Mucosa of gallbladder (tissue), 1 donor: ENCODE measurements at regions not wholly inside any gene's neighbourhood (a gene's known extent, or its start where the extent isn't known, plus 50 kb on each side); places are given as distances from the start of the nearest gene placed in this dataset.

ENCODE experiments used
- DNase-seq: peaks from one replicate; pipeline ENCODE4 v3.0.0-alpha.2; 2020; ENCODE audit warnings: low spot score
- donor health status: DM: no; HTN: no; CAD: no.

DNA sequence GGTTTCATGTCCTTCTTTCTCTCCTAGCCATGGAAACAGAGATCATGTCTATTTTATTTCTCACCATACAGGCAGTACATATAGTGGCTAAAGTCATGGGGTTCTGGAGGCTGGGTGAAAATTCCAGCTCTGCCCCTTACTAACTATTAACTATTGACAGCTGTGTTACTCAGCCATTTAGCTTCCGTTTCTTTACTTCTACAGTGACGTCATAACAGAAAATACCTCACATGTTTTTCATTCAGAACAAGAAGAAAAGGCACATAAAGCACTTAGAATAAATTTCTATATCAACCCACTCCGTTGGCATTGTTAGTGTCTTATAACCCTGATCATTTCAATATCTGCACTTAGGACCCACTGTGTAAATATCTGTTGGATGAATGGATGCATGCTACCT, 1506.9 kb upstream of the TMEM132C start:
- DNase-seq = no peak

- DNase-seq = no peak
These were observed 1505.5 kb upstream of the TMEM132C start for GRCh38 chr12:126761420-126761819.

GRCh38 chr12:126762150-126762549, 1504.8 kb upstream of the TMEM132C start:
- DNase-seq = no peak

GRCh38 chr12:126763359-126763758, 1503.6 kb upstream of the TMEM132C start:
- no peak for DNase-seq

- DNase-seq = no peak
These were observed 1499.6 kb upstream of the TMEM132C start for GRCh38 chr12:126767334-126767733.

GRCh38 chr12:126768517-126768916, 1498.5 kb upstream of the TMEM132C start:
- no peak for DNase-seq

- no peak for DNase-seq
These were observed 1496.8 kb upstream of the TMEM132C start for GRCh38 chr12:126770188-126770587.

- DNase-seq = peak; percentile 15
These were observed 1494.7 kb upstream of the TMEM132C start for GRCh38 chr12:126772171-126772864.

- no peak for DNase-seq
These were observed 1494.0 kb upstream of the TMEM132C start for GRCh38 chr12:126773012-126773411.

DNA sequence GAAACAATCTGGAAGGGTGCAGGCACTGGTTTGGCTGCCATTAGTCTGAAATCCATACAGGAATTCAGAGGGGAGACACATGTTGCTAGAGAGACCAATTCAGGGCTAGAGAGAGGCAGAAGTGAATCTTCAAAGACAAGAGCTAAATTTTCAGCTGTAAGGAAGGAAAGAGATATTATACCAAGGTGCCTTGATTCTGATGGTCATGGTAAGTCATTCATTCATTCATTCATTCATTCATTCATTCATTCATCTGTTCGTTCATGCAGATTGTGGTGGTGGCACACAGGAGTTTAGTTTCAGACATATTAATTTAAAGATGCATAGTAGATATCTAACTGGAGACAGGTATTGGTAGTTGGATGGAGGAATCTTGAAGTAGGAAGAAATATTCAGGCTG, 1493.5 kb upstream of the TMEM132C start:
- DNase-seq = no peak

GRCh38 chr12:126776026-126776655, 1490.8 kb upstream of the TMEM132C start:
- no peak for DNase-seq

DNA sequence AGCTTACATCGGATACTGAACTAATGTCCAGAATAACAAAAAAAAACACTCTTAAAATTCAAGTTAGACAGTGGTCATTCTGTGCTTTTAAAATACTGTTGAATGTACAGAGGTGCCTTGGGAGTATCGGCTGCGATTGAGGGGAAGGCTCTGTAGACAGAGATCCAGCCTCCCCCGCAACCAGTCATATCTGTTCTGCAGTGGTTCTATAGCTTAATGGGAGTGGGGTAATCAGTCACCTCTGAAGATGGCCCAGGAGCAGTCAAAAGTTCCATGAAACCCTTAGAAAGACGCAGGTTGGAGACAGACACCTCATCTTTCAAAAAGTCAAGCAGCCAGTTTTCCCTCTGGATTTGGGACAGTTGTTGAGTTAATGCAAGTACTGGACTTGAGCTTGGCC, 1486.6 kb upstream of the TMEM132C start:
- no peak for DNase-seq

- no peak for DNase-seq
These were observed 1485.4 kb upstream of the TMEM132C start for GRCh38 chr12:126781593-126781992.

GRCh38 chr12:126782083-126782482, 1484.9 kb upstream of the TMEM132C start:
- DNase-seq = no peak

DNA sequence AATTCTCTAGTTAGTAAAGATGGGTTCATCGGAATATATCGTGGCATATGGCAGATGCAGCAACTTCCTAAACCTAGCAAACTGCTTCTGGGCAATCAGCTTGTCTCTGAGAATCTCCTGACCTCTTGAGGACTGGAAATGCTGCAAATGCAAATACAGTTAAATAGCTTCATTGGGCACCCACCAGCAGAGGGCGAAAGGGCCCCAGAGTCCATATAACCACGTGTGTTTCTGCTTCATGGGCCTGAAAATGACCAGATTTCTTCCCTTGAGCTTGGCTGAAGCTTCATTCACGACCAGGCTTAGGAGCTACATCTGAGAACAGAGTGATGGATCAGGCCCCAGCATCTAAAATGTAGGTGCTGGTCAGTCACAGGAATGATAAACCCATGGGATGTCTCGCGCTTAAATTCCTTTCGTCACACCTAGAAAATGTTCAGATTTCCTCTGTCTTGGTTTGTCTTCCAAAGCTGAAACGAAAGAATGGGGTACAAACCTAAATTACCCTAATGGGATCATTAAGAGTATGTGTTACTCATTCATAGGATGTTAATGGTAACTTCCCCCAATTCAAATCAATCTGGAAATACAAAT, 1482.5 kb upstream of the TMEM132C start:
- DNase-seq = peak; percentile 57

DNA sequence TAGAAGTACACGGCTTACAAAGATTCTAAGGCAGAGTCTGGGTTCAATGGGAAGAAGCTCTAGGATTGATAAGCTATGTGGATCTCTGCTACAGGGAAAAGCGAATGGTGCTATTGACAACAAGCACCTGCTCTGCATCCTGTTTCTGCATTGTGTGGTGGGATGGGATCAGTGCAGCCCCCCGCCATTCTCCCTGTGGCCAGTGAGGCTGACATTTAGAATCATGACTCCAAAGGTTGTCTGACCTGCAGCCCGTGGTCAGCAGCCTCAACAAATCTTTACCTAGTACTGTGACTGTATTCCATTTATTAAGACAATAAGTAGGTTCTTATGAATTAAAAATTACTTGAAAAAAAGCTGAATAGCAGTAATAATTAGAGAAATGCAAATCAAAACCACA, 1477.0 kb upstream of the TMEM132C start:
- DNase-seq = no peak

- no peak for DNase-seq
These were observed 1475.8 kb upstream of the TMEM132C start for GRCh38 chr12:126791122-126791521.

GRCh38 chr12:126792411-126792810, 1474.6 kb upstream of the TMEM132C start:
- DNase-seq = no peak

GRCh38 chr12:126797525-126797924, 1469.4 kb upstream of the TMEM132C start:
- no peak for DNase-seq

- DNase-seq = no peak
These were observed 1468.5 kb upstream of the TMEM132C start for GRCh38 chr12:126798449-126798848.

GRCh38 chr12:126807312-126807865, 1459.6 kb upstream of the TMEM132C start:
- DNase-seq = no peak

DNA sequence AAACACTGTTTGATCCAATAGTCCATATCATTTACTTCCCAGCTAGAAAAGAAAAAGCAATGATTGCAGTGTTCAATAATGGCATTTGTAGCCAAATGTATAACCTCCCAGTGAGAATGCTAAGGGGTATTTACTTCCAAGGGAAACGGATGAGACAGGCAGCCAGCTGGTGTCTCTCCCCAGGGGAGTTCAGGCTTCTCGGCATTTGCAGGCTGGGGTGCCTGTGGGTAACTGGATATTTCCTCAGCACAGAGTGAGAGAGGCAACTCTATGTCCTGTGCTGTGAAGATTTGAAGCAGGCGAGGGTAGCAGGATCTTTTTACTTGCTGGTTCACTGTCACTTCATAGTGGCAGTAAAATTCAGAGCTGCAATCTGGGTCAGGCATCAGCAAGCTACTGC, 1455.6 kb upstream of the TMEM132C start:
- DNase-seq = no peak

GRCh38 chr12:126819554-126819953, 1447.4 kb upstream of the TMEM132C start:
- DNase-seq = no peak
